Neutrophil (primary cell): ENCODE measurements at regions not wholly inside any gene's neighbourhood (a gene's known extent, or its start where the extent isn't known, plus 50 kb on each side); places are given as distances from the start of the nearest gene placed in this dataset.

ENCODE experiments used
- H3K27ac ChIP-seq: fragments of 200-600 bp; sonication (generic); 2 replicates; pipeline ENCODE4 v1.5.1; 2016; ENCODE audit warnings: mild to moderate bottlenecking, moderate library complexity
- H3K27me3 ChIP-seq: fragments of 200-600 bp; sonication (generic); 2 replicates; pipeline ENCODE4 v1.6.0; 2016; ENCODE audit warnings: mild to moderate bottlenecking
- H3K36me3 ChIP-seq: fragments of 200-600 bp; sonication (generic); 2 replicates; pipeline ENCODE4 v1.5.1; 2017
- H3K4me1 ChIP-seq, 2 experiments: fragments of 200-600 bp in 1 of 2; sonication (generic) in 1 of 2; 1 replicate in 1 of 2; 2 replicates in 1 of 2; pipeline versions ENCODE4 v1.5.1 to v1.6.1; 2013 to 2016; ENCODE audit warnings: low read depth in 1 of 2, low read length in 1 of 2, mild to moderate bottlenecking in 1 of 2, moderate library complexity in 1 of 2; ENCODE audit not compliant: control insufficient read depth in 1 of 2, insufficient read depth in 1 of 2
- H3K4me3 ChIP-seq, 2 experiments: fragments of 200-600 bp in 1 of 2; sonication (generic) in 1 of 2; 1 replicate in 1 of 2; 2 replicates in 1 of 2; pipeline ENCODE4 v1.5.1; 2013 to 2016; ENCODE audit warnings: low read depth in 1 of 2, low read length in 1 of 2, mild to moderate bottlenecking in 1 of 2, moderate library complexity in 1 of 2
- H3K9me3 ChIP-seq: fragments of 200-600 bp; sonication (generic); 2 replicates; pipeline ENCODE4 v1.5.1; 2016
- CTCF ChIP-seq: fragments of 200-600 bp; sonication (generic); IDR thresholded peaks from 2 replicates; pipeline ENCODE4 v1.5.1; 2016; ENCODE audit warnings: antibody characterized with exemption

- H3K4me1 ChIP-seq = no peaks in the 10 kb centered on the region
- no peak overlapping the region for H3K4me3 ChIP-seq
- no peaks in the 10 kb centered on the region for H3K9me3 ChIP-seq
- H3K36me3 ChIP-seq = no peaks in the 10 kb centered on the region
- no peak for TF ChIP-seq CTCF
- no peak overlapping the region for H3K27ac ChIP-seq
- no peaks in the 10 kb centered on the region for H3K27me3 ChIP-seq
Observed at GRCh38 chr13:106821979-106822378, 254.0 kb upstream of the ARGLU1 start.

- TF ChIP-seq CTCF = no peak
- Histone ChIP-seq H3K4me1 (no peaks in the 10 kb centered on the region), H3K27me3 (no peaks in the 10 kb centered on the region), H3K9me3 (no peaks in the 10 kb centered on the region), H3K27ac (no peak overlapping the region), H3K36me3 (no peaks in the 10 kb centered on the region), H3K4me3 (no peak overlapping the region)
Observed at GRCh38 chr13:106819413-106820180, 251.7 kb upstream of the ARGLU1 start.

- Histone ChIP-seq H3K36me3 (no peaks in the 10 kb centered on the region), H3K4me3 (no peak overlapping the region), H3K9me3 (no peaks in the 10 kb centered on the region), H3K27me3 (no peaks in the 10 kb centered on the region), H3K27ac (no peak overlapping the region), H3K4me1 (no peaks in the 10 kb centered on the region)
- no peak for TF ChIP-seq CTCF
Observed at GRCh38 chr13:106818971-106819370, 251.0 kb upstream of the ARGLU1 start.

- Histone ChIP-seq H3K4me1 (no peaks in the 10 kb centered on the region), H3K4me3 (no peak overlapping the region), H3K27me3 (no peaks in the 10 kb centered on the region), H3K27ac (no peak overlapping the region), H3K9me3 (no peaks in the 10 kb centered on the region), H3K36me3 (no peaks in the 10 kb centered on the region)
- no peak for TF ChIP-seq CTCF
Observed at GRCh38 chr13:106815545-106815944, 247.6 kb upstream of the ARGLU1 start.

- no peak overlapping the region for H3K27ac ChIP-seq
- no peak for TF ChIP-seq CTCF
- no peaks in the 10 kb centered on the region for H3K36me3 ChIP-seq
- H3K4me1 ChIP-seq = no peaks in the 10 kb centered on the region
- no peaks in the 10 kb centered on the region for H3K27me3 ChIP-seq
- no peaks in the 10 kb centered on the region for H3K9me3 ChIP-seq
- no peak overlapping the region for H3K4me3 ChIP-seq
Observed at GRCh38 chr13:106814463-106814862, 246.5 kb upstream of the ARGLU1 start.
